ENCODE measurements at regions not wholly inside any gene's neighbourhood (a gene's known extent, or its start where the extent isn't known, plus 50 kb on each side); places are given as distances from the start of the nearest gene placed in this dataset.

- H3K79me2 ChIP-seq (replicated peaks; ENCODE audit: insufficient read depth, low read length), result no peaks in the 10 kb centered on the region
- H4K20me1 ChIP-seq (ENCODE audit: insufficient read depth), result no peaks in the 10 kb centered on the region
- no peaks in the 10 kb centered on the region for H3F3A ChIP-seq (ENCODE audit: insufficient read depth, low read length, poor library complexity, severe bottlenecking)
- H3K4me2 ChIP-seq (ENCODE audit: low read length), result no peak overlapping the region
- peak overlapping the region; percentile 1 for H3K9ac ChIP-seq (ENCODE audit: low read length)
- no peaks in the 10 kb centered on the region for H3K27me3 ChIP-seq (ENCODE audit: insufficient read depth, low read depth, low read length)
- no peaks in the 10 kb centered on the region for H3K9me2 ChIP-seq (ENCODE audit: insufficient read depth, low read length)
- peak overlapping the region; percentile 67 for H3K27ac ChIP-seq (ENCODE audit: low read length)
- no peak overlapping the region for H2AFZ ChIP-seq (ENCODE audit: low read depth, low read length)
- peaks cover 4% of the 10 kb centered on the region for H3K9me3 ChIP-seq (ENCODE audit: low read length)
- no peak for TF ChIP-seq POLR2AphosphoS5 (IDR thresholded peaks at IDR 0.05)
- TF ChIP-seq EP300 (conservative IDR thresholded peaks at IDR 0.05; ENCODE audit: poor library complexity, severe bottlenecking), result no peak
- no peak for TF ChIP-seq EZH2 (IDR thresholded peaks at IDR 0.05; ENCODE audit: borderline replicate concordance, insufficient read depth, low read length, poor library complexity, severe bottlenecking)
- TF ChIP-seq REST (IDR thresholded peaks at IDR 0.05; ENCODE audit: borderline replicate concordance), result no peak
- no peak for TF ChIP-seq RAD21 (conservative IDR thresholded peaks at IDR 0.05)
- no peak for TF ChIP-seq SMC3 (conservative IDR thresholded peaks at IDR 0.05; ENCODE audit: poor library complexity)
- TF ChIP-seq MXI1 (conservative IDR thresholded peaks at IDR 0.05; ENCODE audit: poor library complexity, severe bottlenecking), result no peak
- TF ChIP-seq TAF1 (IDR thresholded peaks at IDR 0.05; ENCODE audit: low read depth), result no peak
- no peak for TF ChIP-seq CTCF (IDR thresholded peaks at IDR 0.05; ENCODE audit: poor library complexity, severe bottlenecking)
- peak overlapping the region; percentile 1 for H3K4me3 ChIP-seq (ENCODE audit: low read length)
- no peaks in the 10 kb centered on the region for H3K36me3 ChIP-seq (ENCODE audit: insufficient read depth, low read length)
These were observed 223.2 kb upstream of the COPS8 start for GRCh38 chr2:236862526-236862925.

- no peak overlapping the region for H3K4me2 ChIP-seq (ENCODE audit: low read length)
- H3K27me3 ChIP-seq (ENCODE audit: insufficient read depth, low read depth, low read length), result no peaks in the 10 kb centered on the region
- H3K79me2 ChIP-seq (replicated peaks; ENCODE audit: insufficient read depth, low read length), result no peaks in the 10 kb centered on the region
- H3K4me3 ChIP-seq (ENCODE audit: low read length), result peak overlapping the region; percentile 1
- H3K27ac ChIP-seq (ENCODE audit: low read length), result peak overlapping the region; percentile 67
- TF ChIP-seq MXI1 (conservative IDR thresholded peaks at IDR 0.05; ENCODE audit: poor library complexity, severe bottlenecking) (peak; percentile 29), EP300 (conservative IDR thresholded peaks at IDR 0.05; ENCODE audit: poor library complexity, severe bottlenecking) (peak; percentile 94), RAD21 (conservative IDR thresholded peaks at IDR 0.05) (peak; percentile 26), REST (IDR thresholded peaks at IDR 0.05; ENCODE audit: borderline replicate concordance) (no peak), POLR2AphosphoS5 (IDR thresholded peaks at IDR 0.05) (peak; percentile 78), EZH2 (IDR thresholded peaks at IDR 0.05; ENCODE audit: borderline replicate concordance, insufficient read depth, low read length, poor library complexity, severe bottlenecking) (no peak), TAF1 (IDR thresholded peaks at IDR 0.05; ENCODE audit: low read depth) (no peak), CTCF (IDR thresholded peaks at IDR 0.05; ENCODE audit: poor library complexity, severe bottlenecking) (no peak), SMC3 (conservative IDR thresholded peaks at IDR 0.05; ENCODE audit: poor library complexity) (no peak)
- peaks cover 4% of the 10 kb centered on the region for H3K9me3 ChIP-seq (ENCODE audit: low read length)
- H2AFZ ChIP-seq (ENCODE audit: low read depth, low read length), result no peak overlapping the region
- H3K36me3 ChIP-seq (ENCODE audit: insufficient read depth, low read length), result no peaks in the 10 kb centered on the region
- no peaks in the 10 kb centered on the region for H3F3A ChIP-seq (ENCODE audit: insufficient read depth, low read length, poor library complexity, severe bottlenecking)
- H3K9ac ChIP-seq (ENCODE audit: low read length), result peak overlapping the region; percentile 1
- H4K20me1 ChIP-seq (ENCODE audit: insufficient read depth), result no peaks in the 10 kb centered on the region
- no peaks in the 10 kb centered on the region for H3K9me2 ChIP-seq (ENCODE audit: insufficient read depth, low read length)
These were observed 222.5 kb upstream of the COPS8 start for GRCh38 chr2:236862961-236863728.

Measured in neural cell (in vitro differentiated cells).